K562 (cell line): ENCODE measurements at regions not wholly inside any gene's neighbourhood (a gene's known extent, or its start where the extent isn't known, plus 50 kb on each side); places are given as distances from the start of the nearest gene placed in this dataset.

Experiments
- ATAC-seq: fragments of 200-7000 bp; cut with Tn5 transposase; 3 replicates; pipeline ENCODE4 v1.9.1; 2020; ENCODE audit warnings: moderate library complexity
- BruUV-seq: library from RNA; stranded (reverse); fragments of 400-500 nt; replicated peaks from 2 replicates; lab custom pipeline; 2021; lab: Mats Ljungman, UMichigan
- CTCF ChIA-PET: fragments of 300-600 bp; formaldehyde crosslinking; extraction: SDS; loops from one replicate; lab custom pipeline; 2021; ENCODE audit warnings: low intra/inter-chr PET ratio; lab: Yijun Ruan, JAX
- POLR2A ChIA-PET: fragments of 300-600, 350-650 bp; sonication (Branson Sonifier 250); formaldehyde crosslinking; extraction: SDS; loops from one replicate; lab custom pipeline; 2021; ENCODE audit warnings: antibody characterized with exemption, inconsistent platforms; lab: Yijun Ruan, JAX
- DNase-seq, 4 experiments: peaks; one replicate each; pipeline versions ENCODE4 v3.0.0 to v3.0.0-alpha.2; 2011 to 2018; ENCODE audit warnings: low spot score in 3 of 4, mixed read lengths in 3 of 4; ENCODE audit errors: extremely low read depth in 1 of 4
- FAIRE-seq: peaks from 2 replicates; lab custom pipeline; 2011; peaks lifted over from hg19 to GRCh38; lab: Jason Lieb, UNC
- H2AFZ ChIP-seq: 2 replicates; pipeline ENCODE4 v1.6.0; 2011; ENCODE audit warnings: low read depth, low read length, control low read depth, inconsistent platforms
- H3K27ac ChIP-seq: fragments of 200-600 bp; 3 replicates; pipeline ENCODE4 v1.8.0; 2011; ENCODE audit warnings: low read depth, mild to moderate bottlenecking, control low read depth, inconsistent platforms, low read length, moderate library complexity, mixed read lengths; ENCODE audit errors: extremely low read depth
- H3K27me3 ChIP-seq, 2 experiments: fragments of 300-600 bp in 1 of 2; 2 replicates in 1 of 2; 3 replicates in 1 of 2; pipeline versions ENCODE4 v1.6.0 to v1.8.0; 2011; ENCODE audit warnings: inconsistent platforms in 2 of 2, low read length in 2 of 2, mild to moderate bottlenecking in 1 of 2, mixed read lengths in 1 of 2, moderate library complexity in 1 of 2; ENCODE audit not compliant: control insufficient read depth in 2 of 2, insufficient read depth in 2 of 2
- H3K36me3 ChIP-seq: fragments of 300-600 bp; 3 replicates; pipeline ENCODE4 v1.8.0; 2011; ENCODE audit warnings: mild to moderate bottlenecking, low read length, inconsistent platforms; ENCODE audit not compliant: control insufficient read depth, insufficient read depth
- H3K4me1 ChIP-seq, 2 experiments: fragments of 200-600 bp in 1 of 2; replicated peaks in 1 of 2; 2 replicates in 1 of 2; 3 replicates in 1 of 2; pipeline versions ENCODE4 v1.5.1 to v1.8.0; 2011; ENCODE audit warnings: inconsistent platforms in 2 of 2, low read length in 2 of 2, mild to moderate bottlenecking in 1 of 2, mixed read lengths in 1 of 2, moderate library complexity in 1 of 2; ENCODE audit not compliant: control insufficient read depth in 2 of 2, insufficient read depth in 2 of 2
- H3K4me2 ChIP-seq: 2 replicates; pipeline ENCODE4 v1.6.1; 2011; ENCODE audit warnings: low read length, control low read depth, inconsistent platforms, mixed read lengths; ENCODE audit not compliant: insufficient read depth
- H3K4me3 ChIP-seq: fragments of 200-600 bp; sonication (generic), shearing (Covaris generic); 2 replicates; pipeline ENCODE4 v1.5.1; 2016; ENCODE audit warnings: control low read depth, inconsistent platforms
- H3K79me2 ChIP-seq: fragments of 200-600 bp; 3 replicates; pipeline ENCODE4 v1.8.0; 2011; ENCODE audit warnings: low read length, inconsistent platforms; ENCODE audit not compliant: control insufficient read depth, insufficient read depth
- H3K9ac ChIP-seq, 2 experiments: 2 replicates each; pipeline versions ENCODE4 v1.6.0 to v1.6.1; 2011; ENCODE audit warnings: low read depth in 2 of 2, low read length in 2 of 2, control low read depth in 1 of 2, inconsistent platforms in 1 of 2, mild to moderate bottlenecking in 1 of 2, mixed read lengths in 1 of 2; ENCODE audit not compliant: insufficient read depth in 1 of 2
- H3K9me1 ChIP-seq: one replicate; pipeline ENCODE4 v1.6.0; 2011; ENCODE audit warnings: inconsistent platforms, mild to moderate bottlenecking, low read length, moderate library complexity; ENCODE audit not compliant: control insufficient read depth, insufficient read depth
- H3K9me3 ChIP-seq: replicated peaks from 2 replicates; pipeline ENCODE4 v1.5.1; 2011; ENCODE audit warnings: low read depth, low read length, inconsistent platforms; ENCODE audit not compliant: control insufficient read depth, insufficient read depth
- H4K20me1 ChIP-seq: replicated peaks from 2 replicates; pipeline ENCODE4 v1.6.1; 2011; ENCODE audit warnings: low read length, inconsistent platforms, mixed read lengths; ENCODE audit not compliant: control insufficient read depth, insufficient read depth
- FOXM1 ChIP-seq, 2 experiments: fragments of 450-650 bp in 1 of 2; sonication (generic) in 1 of 2; formaldehyde crosslinking in 1 of 2; IDR thresholded peaks; 2 replicates each; pipeline versions ENCODE4 v1.6.1 to v1.9.0; 2017 to 2022; ENCODE audit warnings: low read depth in 2 of 2, mild to moderate bottlenecking in 2 of 2, missing genetic modification reagents in 1 of 2, moderate library complexity in 1 of 2
- HNRNPL ChIP-seq: fragments of 200-400 bp; formaldehyde crosslinking; IDR thresholded peaks from 2 replicates; pipeline ENCODE4 v1.6.1; 2017; ENCODE audit warnings: low read depth, mild to moderate bottlenecking, low read length
- MCM3 ChIP-seq: fragments of 450-650 bp; IDR thresholded peaks from 2 replicates; pipeline ENCODE4 v1.6.1; 2016
- U2AF1 ChIP-seq: fragments of 200-400 bp; formaldehyde crosslinking; optimal IDR thresholded peaks from 2 replicates; pipeline ENCODE3; 2017; ENCODE audit warnings: mild to moderate bottlenecking, low read depth, low read length, moderate library complexity
- ZKSCAN8 ChIP-seq: fragments of 200-800 bp; sonication (Bioruptor generic); IDR thresholded peaks from 2 replicates; pipeline ENCODE4 v1.6.1; 2016; ENCODE audit warnings: missing genetic modification characterization, missing compliant biosample characterization
- ZNF436 ChIP-seq: fragments of 250-450, 450-650 bp; sonication (Bioruptor Pico); formaldehyde crosslinking; IDR thresholded peaks from 2 replicates; pipeline ENCODE4 v1.7.0; 2020; ENCODE audit warnings: mild to moderate bottlenecking
- ZZZ3 ChIP-seq: fragments of 450-650 bp; IDR thresholded peaks from 2 replicates; pipeline ENCODE4 v1.6.1; 2016; ENCODE audit warnings: antibody characterized with exemption, mild to moderate bottlenecking, moderate library complexity
- WGBS: fragments of 100-300 bp; shearing (Covaris generic); methylation state at CpG from one replicate; pipeline ENCODE4 v1.1.6; 2016; ENCODE audit warnings: low coverage, mixed read lengths; ENCODE audit not compliant: insufficient coverage; ENCODE audit errors: missing lambda C conversion rate; 5-methylcytosine and 5-hydroxymethylcytosine counted together
- in situ Hi-C: fragments of 300-500 bp; cut with MboI; formaldehyde crosslinking; loops from 4 replicates; pipeline ENCODE4 v1.15.0; 2018; ENCODE audit warnings: inconsistent platforms, mixed read lengths
- intact Hi-C: fragments of 100-400 bp; cut with micrococcal nuclease; formaldehyde crosslinking; loops from 2 replicates; pipeline ENCODE4 v1.14.2; 2022
- TF ChIP-seq, protein P1 (sequence below), 2 experiments: fragments of 450-650 bp in 1 of 2; IDR thresholded peaks; 2 replicates each; pipeline ENCODE4 v1.6.1; 2011 to 2017; ENCODE audit warnings: low read depth in 2 of 2, antibody characterized with exemption in 1 of 2, borderline replicate concordance in 1 of 2, low read length in 1 of 2, mild to moderate bottlenecking in 1 of 2, mixed read lengths in 1 of 2; ENCODE audit not compliant: control insufficient read depth in 1 of 2
- TF ChIP-seq, protein P2 (sequence below), 3 experiments: IDR thresholded peaks in 2 of 3; conservative IDR thresholded peaks in 1 of 3; 2 replicates each; pipeline ENCODE4 v1.5.1; 2011 to 2012; ENCODE audit warnings: low read length in 3 of 3, mild to moderate bottlenecking in 3 of 3, control low read depth in 2 of 3, improper control_type of control experiment in 1 of 3, inconsistent platforms in 1 of 3, low read depth in 1 of 3, mixed read lengths in 1 of 3, moderate library complexity in 1 of 3; ENCODE audit not compliant: insufficient read depth in 2 of 3
- TF ChIP-seq, protein P3 (sequence below): sonication (generic); formaldehyde crosslinking; IDR thresholded peaks from 2 replicates; pipeline ENCODE4 v1.8.0; 2022; ENCODE audit warnings: missing genetic modification reagents, mild to moderate bottlenecking, moderate library complexity, borderline replicate concordance

DNA sequence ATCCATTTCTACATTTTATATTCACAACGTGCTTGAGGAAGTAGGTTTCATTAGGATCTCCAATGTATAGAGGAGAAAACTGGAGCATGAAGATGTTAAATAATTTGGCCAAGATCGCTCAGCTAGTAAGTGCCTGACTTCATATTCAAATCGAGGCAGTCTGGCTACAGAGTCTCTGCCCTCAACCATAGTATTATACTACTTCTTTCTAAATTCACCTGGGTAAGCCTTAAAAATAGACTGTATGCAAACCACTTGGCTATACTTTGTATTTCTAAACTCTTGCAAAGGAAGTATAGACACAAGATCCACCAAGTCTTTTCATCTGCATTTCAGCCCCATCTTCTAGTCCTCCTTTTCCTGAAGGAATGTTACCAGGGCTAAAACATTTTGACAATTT is 232.0 kb downstream of the PLK2 start:
- ChIA-PET CTCF (no interaction called here), POLR2A (no interaction called here)
- BruUV-seq = no TSS peak
- no peak for FAIRE-seq
- no peak overlapping the region for H3K27ac ChIP-seq
- no peaks in the 10 kb centered on the region for H3K9me3 ChIP-seq
- no peak for ATAC-seq
- no peak overlapping the region for H3K9ac ChIP-seq
- no peak for DNase-seq
- H3K4me2 ChIP-seq = no peak overlapping the region
- no peak overlapping the region for H2AFZ ChIP-seq
- in situ Hi-C loops = no loop called here
- intact Hi-C loops = no loop called here
- H3K79me2 ChIP-seq = no peaks in the 10 kb centered on the region
- H3K9me1 ChIP-seq = no peaks in the 10 kb centered on the region
- TF ChIP-seq HNRNPL (no peak), MCM3 (no peak)
- TF ChIP-seq, protein P1, sequence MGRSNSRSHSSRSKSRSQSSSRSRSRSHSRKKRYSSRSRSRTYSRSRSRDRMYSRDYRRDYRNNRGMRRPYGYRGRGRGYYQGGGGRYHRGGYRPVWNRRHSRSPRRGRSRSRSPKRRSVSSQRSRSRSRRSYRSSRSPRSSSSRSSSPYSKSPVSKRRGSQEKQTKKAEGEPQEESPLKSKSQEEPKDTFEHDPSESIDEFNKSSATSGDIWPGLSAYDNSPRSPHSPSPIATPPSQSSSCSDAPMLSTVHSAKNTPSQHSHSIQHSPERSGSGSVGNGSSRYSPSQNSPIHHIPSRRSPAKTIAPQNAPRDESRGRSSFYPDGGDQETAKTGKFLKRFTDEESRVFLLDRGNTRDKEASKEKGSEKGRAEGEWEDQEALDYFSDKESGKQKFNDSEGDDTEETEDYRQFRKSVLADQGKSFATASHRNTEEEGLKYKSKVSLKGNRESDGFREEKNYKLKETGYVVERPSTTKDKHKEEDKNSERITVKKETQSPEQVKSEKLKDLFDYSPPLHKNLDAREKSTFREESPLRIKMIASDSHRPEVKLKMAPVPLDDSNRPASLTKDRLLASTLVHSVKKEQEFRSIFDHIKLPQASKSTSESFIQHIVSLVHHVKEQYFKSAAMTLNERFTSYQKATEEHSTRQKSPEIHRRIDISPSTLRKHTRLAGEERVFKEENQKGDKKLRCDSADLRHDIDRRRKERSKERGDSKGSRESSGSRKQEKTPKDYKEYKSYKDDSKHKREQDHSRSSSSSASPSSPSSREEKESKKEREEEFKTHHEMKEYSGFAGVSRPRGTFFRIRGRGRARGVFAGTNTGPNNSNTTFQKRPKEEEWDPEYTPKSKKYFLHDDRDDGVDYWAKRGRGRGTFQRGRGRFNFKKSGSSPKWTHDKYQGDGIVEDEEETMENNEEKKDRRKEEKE (IDR thresholded peaks at IDR 0.05; ENCODE audit: borderline replicate concordance in 1 of 2, control insufficient read depth in 1 of 2, low read depth in 2 of 2, low read length in 1 of 2) = no peak
- WGBS = 3% methylated on average over 3 of the region's 3 CpGs
- H4K20me1 ChIP-seq = no peaks in the 10 kb centered on the region
- no peaks in the 10 kb centered on the region for H3K27me3 ChIP-seq
- H3K4me3 ChIP-seq = no peak overlapping the region
- no peaks in the 10 kb centered on the region for H3K4me1 ChIP-seq
- no peaks in the 10 kb centered on the region for H3K36me3 ChIP-seq

DNA sequence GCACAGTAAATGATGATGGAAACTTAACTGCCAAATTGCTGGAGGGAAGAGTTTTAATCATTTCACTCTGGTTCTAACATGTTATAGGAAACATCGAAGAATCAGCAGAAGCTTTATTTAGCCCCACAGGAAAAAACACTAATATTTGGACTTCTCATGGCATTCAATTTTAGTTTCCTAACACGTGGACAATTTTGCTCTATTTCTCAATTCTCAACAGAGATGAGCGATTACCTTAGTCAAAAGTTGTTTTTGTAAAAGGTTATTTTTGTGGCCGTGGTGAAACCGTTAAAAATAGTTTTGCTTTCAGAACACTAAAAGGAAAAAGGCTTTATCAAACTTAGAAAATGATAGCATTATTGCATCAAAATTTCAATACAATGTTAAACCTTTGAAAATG is 235.2 kb downstream of the PLK2 start:
- in situ Hi-C loops = no loop called here
- Histone ChIP-seq H3K9me3 (no peaks in the 10 kb centered on the region), H3K4me1 (no peaks in the 10 kb centered on the region), H4K20me1 (no peaks in the 10 kb centered on the region), H3K9me1 (no peaks in the 10 kb centered on the region), H3K36me3 (no peaks in the 10 kb centered on the region), H3K79me2 (no peaks in the 10 kb centered on the region), H2AFZ (no peak overlapping the region), H3K27ac (no peak overlapping the region), H3K9ac (no peak overlapping the region), H3K4me2 (no peak overlapping the region), H3K27me3 (no peaks in the 10 kb centered on the region), H3K4me3 (no peak overlapping the region)
- ChIA-PET POLR2A (no interaction called here), CTCF (no interaction called here)
- 9% methylated on average over 5 of the region's 5 CpGs for WGBS
- intact Hi-C loops = no loop called here
- FAIRE-seq (no peak), DNase-seq (no peak), ATAC-seq (no peak)
- no TSS peak for BruUV-seq
- TF ChIP-seq U2AF1 (no peak), ZZZ3 (no peak), FOXM1 (IDR thresholded peaks at IDR 0.05; ENCODE audit: low read depth) (no peak), FOXM1 (CRISPR knock-in tag; IDR thresholded peaks at IDR 0.05; ENCODE audit: low read depth) (no peak), ZNF436 (CRISPR knock-in tag) (no peak), ZKSCAN8 (CRISPR knock-in tag) (no peak)
- TF ChIP-seq, protein P2, sequence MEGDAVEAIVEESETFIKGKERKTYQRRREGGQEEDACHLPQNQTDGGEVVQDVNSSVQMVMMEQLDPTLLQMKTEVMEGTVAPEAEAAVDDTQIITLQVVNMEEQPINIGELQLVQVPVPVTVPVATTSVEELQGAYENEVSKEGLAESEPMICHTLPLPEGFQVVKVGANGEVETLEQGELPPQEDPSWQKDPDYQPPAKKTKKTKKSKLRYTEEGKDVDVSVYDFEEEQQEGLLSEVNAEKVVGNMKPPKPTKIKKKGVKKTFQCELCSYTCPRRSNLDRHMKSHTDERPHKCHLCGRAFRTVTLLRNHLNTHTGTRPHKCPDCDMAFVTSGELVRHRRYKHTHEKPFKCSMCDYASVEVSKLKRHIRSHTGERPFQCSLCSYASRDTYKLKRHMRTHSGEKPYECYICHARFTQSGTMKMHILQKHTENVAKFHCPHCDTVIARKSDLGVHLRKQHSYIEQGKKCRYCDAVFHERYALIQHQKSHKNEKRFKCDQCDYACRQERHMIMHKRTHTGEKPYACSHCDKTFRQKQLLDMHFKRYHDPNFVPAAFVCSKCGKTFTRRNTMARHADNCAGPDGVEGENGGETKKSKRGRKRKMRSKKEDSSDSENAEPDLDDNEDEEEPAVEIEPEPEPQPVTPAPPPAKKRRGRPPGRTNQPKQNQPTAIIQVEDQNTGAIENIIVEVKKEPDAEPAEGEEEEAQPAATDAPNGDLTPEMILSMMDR (IDR thresholded peaks at IDR 0.05 in 2 of 3, conservative IDR thresholded peaks at IDR 0.05 in 1 of 3; ENCODE audit: insufficient read depth in 2 of 3, low read depth in 1 of 3, low read length in 3 of 3) = no peak
- TF ChIP-seq, protein P3, sequence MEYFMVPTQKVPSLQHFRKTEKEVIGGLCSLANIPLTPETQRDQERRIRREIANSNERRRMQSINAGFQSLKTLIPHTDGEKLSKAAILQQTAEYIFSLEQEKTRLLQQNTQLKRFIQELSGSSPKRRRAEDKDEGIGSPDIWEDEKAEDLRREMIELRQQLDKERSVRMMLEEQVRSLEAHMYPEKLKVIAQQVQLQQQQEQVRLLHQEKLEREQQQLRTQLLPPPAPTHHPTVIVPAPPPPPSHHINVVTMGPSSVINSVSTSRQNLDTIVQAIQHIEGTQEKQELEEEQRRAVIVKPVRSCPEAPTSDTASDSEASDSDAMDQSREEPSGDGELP (CRISPR knock-in tag) = no peak
